IMR-90 (cell line): ENCODE measurements at regions not wholly inside any gene's neighbourhood (a gene's known extent, or its start where the extent isn't known, plus 50 kb on each side); places are given as distances from the start of the nearest gene placed in this dataset.

Experiments used
- CTCF ChIP-seq: conservative IDR thresholded peaks from 2 replicates; pipeline ENCODE4 v1.5.1; 2012; ENCODE audit warnings: mild to moderate bottlenecking, low read depth, low read length, improper control_type of control experiment
- ELK1 ChIP-seq: fragments of 150-350 bp; IDR thresholded peaks from 2 replicates; pipeline ENCODE4 v1.6.1; 2016; ENCODE audit warnings: low read depth, mild to moderate bottlenecking, low read length, moderate library complexity, borderline replicate concordance
- FOS ChIP-seq: fragments of 150-350 bp; IDR thresholded peaks from 2 replicates; pipeline ENCODE4 v1.6.1; 2016; ENCODE audit warnings: low read depth, low read length

DNA sequence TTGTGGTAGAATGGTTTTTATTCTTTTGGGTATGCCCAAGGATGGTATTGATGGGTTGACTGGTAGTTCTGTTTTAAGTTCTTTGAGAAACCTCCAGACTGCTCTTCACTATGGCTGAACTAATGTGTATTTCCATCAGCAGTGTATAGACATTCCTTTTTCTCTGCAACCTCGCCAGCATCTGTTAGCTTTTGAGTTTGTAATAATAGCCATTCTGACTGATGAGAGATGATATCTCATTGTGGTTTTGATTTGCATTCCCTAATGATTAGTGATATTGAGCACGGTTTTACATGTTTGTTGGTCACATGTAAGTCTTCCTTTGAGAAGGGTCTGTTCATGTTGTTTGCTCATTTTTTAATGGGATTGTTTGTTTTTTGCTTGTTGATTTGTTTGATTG, 1348.7 kb upstream of the NXPH2 start:
- TF ChIP-seq CTCF = no peak
- no peak for TF ChIP-seq FOS
- TF ChIP-seq ELK1 = no peak
